ENCODE measurements at regions not wholly inside any gene's neighbourhood (a gene's known extent, or its start where the extent isn't known, plus 50 kb on each side); places are given as distances from the start of the nearest gene placed in this dataset.

DNA sequence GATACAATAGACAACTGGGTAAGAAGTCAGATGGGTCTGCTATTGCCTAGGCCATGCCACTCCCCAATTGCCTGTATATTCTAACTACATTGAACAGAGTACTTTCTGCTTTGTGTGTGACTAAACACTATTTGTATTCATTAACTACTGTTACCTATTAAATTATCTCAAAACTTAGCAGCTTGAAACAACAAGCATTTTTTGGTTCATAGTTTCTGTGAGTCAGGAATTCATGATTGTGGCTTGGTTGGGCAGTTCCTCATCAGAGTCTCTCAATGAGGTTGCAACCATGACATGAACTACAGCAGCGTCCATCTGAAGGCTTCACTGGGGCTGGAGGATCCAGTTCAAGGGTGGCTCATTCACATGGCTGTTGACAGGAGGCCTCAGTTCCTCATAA, 205.7 kb downstream of the EN1 start:
- POLR2A ChIA-PET = no interaction called here
- no peak overlapping the region for H3K4me2 ChIP-seq
- H3K27me3 ChIP-seq (ENCODE audit: insufficient read depth) = no peaks in the 10 kb centered on the region
- WGBS (ENCODE audit: low lambda C conversion rate) = 0% methylated on average over 1 of the region's 1 CpG
- H3K79me2 ChIP-seq (ENCODE audit: insufficient read depth) = no peaks in the 10 kb centered on the region
- DNase-seq = no peak
- no peak overlapping the region for H2AFZ ChIP-seq (ENCODE audit: low read depth)
- H3K9me3 ChIP-seq = no peaks in the 10 kb centered on the region
- no peaks in the 10 kb centered on the region for H3K9me2 ChIP-seq
- no peak overlapping the region for H3K9ac ChIP-seq
- TF ChIP-seq EP300 (IDR thresholded peaks at IDR 0.05; ENCODE audit: borderline replicate concordance in 1 of 2, low read depth in 1 of 2, low read length in 1 of 2) (no peak), FOSL2 (IDR thresholded peaks at IDR 0.05; ENCODE audit: borderline replicate concordance, low read depth) (no peak), FOXJ3 (CRISPR knock-in tag; IDR thresholded peaks at IDR 0.05) (no peak), ELF1 (IDR thresholded peaks at IDR 0.05) (no peak), POLR2AphosphoS5 (IDR thresholded peaks at IDR 0.05; ENCODE audit: low read depth, low read length) (no peak), IRF3 (IDR thresholded peaks at IDR 0.05; ENCODE audit: low read depth, low read length) (no peak), GATA2 (CRISPR knock-in tag; IDR thresholded peaks at IDR 0.05) (no peak), RAD21 (IDR thresholded peaks at IDR 0.05; ENCODE audit: low read length) (no peak), TCF12 (IDR thresholded peaks at IDR 0.05) (no peak), SMC3 (IDR thresholded peaks at IDR 0.05; ENCODE audit: low read depth, low read length) (no peak), MAX (IDR thresholded peaks at IDR 0.05; ENCODE audit: low read depth) (no peak), RXRA (IDR thresholded peaks at IDR 0.05; ENCODE audit: borderline replicate concordance, low read depth) (no peak), RCOR1 (IDR thresholded peaks at IDR 0.05; ENCODE audit: low read length) (no peak), USF2 (IDR thresholded peaks at IDR 0.05; ENCODE audit: borderline replicate concordance, low read depth, low read length) (no peak), TAF1 (IDR thresholded peaks at IDR 0.05; ENCODE audit: borderline replicate concordance, low read depth, low read length) (no peak), TEAD4 (IDR thresholded peaks at IDR 0.05; ENCODE audit: borderline replicate concordance, insufficient read depth) (no peak)
- H3K4me1 ChIP-seq (ENCODE audit: control insufficient read depth in 1 of 2, insufficient read depth in 2 of 2, low read depth in 1 of 2, low read length in 1 of 2) = no peaks in the 10 kb centered on the region
- H3K36me3 ChIP-seq (replicated peaks in 1 of 2; ENCODE audit: control insufficient read depth in 1 of 2, insufficient read depth in 2 of 2, low read length in 1 of 2) = no peaks in the 10 kb centered on the region
- H3K4me3 ChIP-seq (ENCODE audit: low read depth in 2 of 2, low read length in 1 of 2) = no peak overlapping the region
- CTCF ChIA-PET = no interaction called here
- no peaks in the 10 kb centered on the region for H3F3A ChIP-seq (replicated peaks; ENCODE audit: insufficient read depth)
- no peaks in the 10 kb centered on the region for H4K20me1 ChIP-seq (ENCODE audit: insufficient read depth)
- no peak overlapping the region for H3K27ac ChIP-seq (ENCODE audit: low read depth in 2 of 2, low read length in 1 of 2)

DNA sequence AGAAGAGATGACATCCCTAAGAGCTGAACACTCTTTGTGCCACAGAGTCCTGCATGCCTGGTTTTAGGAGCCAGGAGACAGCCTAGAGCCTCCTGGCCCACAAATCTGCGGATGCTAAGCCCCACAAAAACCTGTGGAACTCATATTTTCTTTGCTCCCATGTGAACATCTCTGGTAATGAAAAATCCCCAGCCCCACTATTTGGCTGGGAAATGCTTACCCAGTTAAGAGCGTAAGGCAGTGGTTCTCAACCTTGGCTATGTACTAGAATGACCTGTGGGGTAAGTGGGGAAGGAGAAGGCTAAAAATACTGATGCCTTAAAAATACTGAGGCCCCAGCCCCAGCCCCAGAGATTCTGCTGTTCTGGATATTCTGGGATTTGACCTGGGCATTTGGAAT, 208.1 kb downstream of the EN1 start:
- Histone ChIP-seq H3K9me2 (no peaks in the 10 kb centered on the region), H3K27me3 (ENCODE audit: insufficient read depth) (no peaks in the 10 kb centered on the region), H3K79me2 (ENCODE audit: insufficient read depth) (no peaks in the 10 kb centered on the region), H3K36me3 (replicated peaks in 1 of 2; ENCODE audit: control insufficient read depth in 1 of 2, insufficient read depth in 2 of 2, low read length in 1 of 2) (no peaks in the 10 kb centered on the region), H3K4me3 (ENCODE audit: low read depth in 2 of 2, low read length in 1 of 2) (no peak overlapping the region), H3K4me2 (no peak overlapping the region), H3K9ac (no peak overlapping the region), H3F3A (replicated peaks; ENCODE audit: insufficient read depth) (no peaks in the 10 kb centered on the region), H3K9me3 (no peaks in the 10 kb centered on the region), H3K27ac (ENCODE audit: low read depth in 2 of 2, low read length in 1 of 2) (no peak overlapping the region), H2AFZ (ENCODE audit: low read depth) (no peak overlapping the region), H3K4me1 (ENCODE audit: control insufficient read depth in 1 of 2, insufficient read depth in 2 of 2, low read depth in 1 of 2, low read length in 1 of 2) (no peaks in the 10 kb centered on the region), H4K20me1 (ENCODE audit: insufficient read depth) (no peaks in the 10 kb centered on the region)
- ChIA-PET CTCF (no interaction called here), POLR2A (no interaction called here)
- no peak for DNase-seq
- 36% methylated on average over 2 of the region's 2 CpGs for WGBS (ENCODE audit: low lambda C conversion rate)
- no peak for TF ChIP-seq FOXM1 (IDR thresholded peaks at IDR 0.05; ENCODE audit: low read depth)
- TF ChIP-seq RXRA (IDR thresholded peaks at IDR 0.05; ENCODE audit: borderline replicate concordance, low read depth) = no peak
- TF ChIP-seq RCOR1 (IDR thresholded peaks at IDR 0.05; ENCODE audit: low read length) = no peak
- TF ChIP-seq YY1 (IDR thresholded peaks at IDR 0.05; ENCODE audit: low read depth) = no peak
- TF ChIP-seq, protein P1, sequence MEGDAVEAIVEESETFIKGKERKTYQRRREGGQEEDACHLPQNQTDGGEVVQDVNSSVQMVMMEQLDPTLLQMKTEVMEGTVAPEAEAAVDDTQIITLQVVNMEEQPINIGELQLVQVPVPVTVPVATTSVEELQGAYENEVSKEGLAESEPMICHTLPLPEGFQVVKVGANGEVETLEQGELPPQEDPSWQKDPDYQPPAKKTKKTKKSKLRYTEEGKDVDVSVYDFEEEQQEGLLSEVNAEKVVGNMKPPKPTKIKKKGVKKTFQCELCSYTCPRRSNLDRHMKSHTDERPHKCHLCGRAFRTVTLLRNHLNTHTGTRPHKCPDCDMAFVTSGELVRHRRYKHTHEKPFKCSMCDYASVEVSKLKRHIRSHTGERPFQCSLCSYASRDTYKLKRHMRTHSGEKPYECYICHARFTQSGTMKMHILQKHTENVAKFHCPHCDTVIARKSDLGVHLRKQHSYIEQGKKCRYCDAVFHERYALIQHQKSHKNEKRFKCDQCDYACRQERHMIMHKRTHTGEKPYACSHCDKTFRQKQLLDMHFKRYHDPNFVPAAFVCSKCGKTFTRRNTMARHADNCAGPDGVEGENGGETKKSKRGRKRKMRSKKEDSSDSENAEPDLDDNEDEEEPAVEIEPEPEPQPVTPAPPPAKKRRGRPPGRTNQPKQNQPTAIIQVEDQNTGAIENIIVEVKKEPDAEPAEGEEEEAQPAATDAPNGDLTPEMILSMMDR (IDR thresholded peaks at IDR 0.05) = no peak
- TF ChIP-seq USF2 (IDR thresholded peaks at IDR 0.05; ENCODE audit: borderline replicate concordance, low read depth, low read length) = no peak
- no peak for TF ChIP-seq MAX (IDR thresholded peaks at IDR 0.05; ENCODE audit: low read depth)
- no peak for TF ChIP-seq EP300 (IDR thresholded peaks at IDR 0.05; ENCODE audit: borderline replicate concordance in 1 of 2, low read depth in 1 of 2, low read length in 1 of 2)
- no peak for TF ChIP-seq MXI1 (IDR thresholded peaks at IDR 0.05; ENCODE audit: low read depth, low read length)
- TF ChIP-seq SIN3A (IDR thresholded peaks at IDR 0.05; ENCODE audit: borderline replicate concordance, low read depth, low read length) = no peak
- TF ChIP-seq PBX3 (IDR thresholded peaks at IDR 0.05) = no peak
- TF ChIP-seq ELF1 (IDR thresholded peaks at IDR 0.05) = no peak
- TF ChIP-seq SMC3 (IDR thresholded peaks at IDR 0.05; ENCODE audit: low read depth, low read length) = no peak
